Esophagus muscularis mucosa (tissue), 4 donors: ENCODE measurements at regions not wholly inside any gene's neighbourhood (a gene's known extent, or its start where the extent isn't known, plus 50 kb on each side); places are given as distances from the start of the nearest gene placed in this dataset.

Experiments
- DNase-seq: peaks from one replicate; pipeline ENCODE4 v3.0.0-alpha.2; 2017; ENCODE audit errors: extremely low spot score
- H3K27ac ChIP-seq, 4 donors: fragments of 200-600 bp; sonication (generic); replicated peaks in 1 of 4; 1 replicate in 3 of 4; 2 replicates in 1 of 4; pipeline ENCODE4 v1.5.1; 2016 to 2019; ENCODE audit warnings: mild to moderate bottlenecking in 1 of 4
- H3K27me3 ChIP-seq, 4 donors: fragments of 200-600 bp; sonication (generic); one replicate each; pipeline versions ENCODE4 v1.5.1 to v1.6.0; 2016 to 2019
- H3K36me3 ChIP-seq, 4 donors: fragments of 200-600 bp; sonication (generic); one replicate each; pipeline ENCODE4 v1.5.1; 2016 to 2019
- H3K4me1 ChIP-seq, 4 donors: fragments of 200-600 bp; sonication (generic); one replicate each; pipeline ENCODE4 v1.5.1; 2016 to 2019
- H3K4me3 ChIP-seq, 4 donors: fragments of 200-600 bp; sonication (generic); 1 replicate in 2 of 4; 2 replicates in 2 of 4; pipeline ENCODE4 v1.5.1; 2016 to 2019; ENCODE audit warnings: mild to moderate bottlenecking in 4 of 4, moderate library complexity in 1 of 4
- H3K9me3 ChIP-seq, 4 donors: fragments of 200-600 bp; sonication (generic); 1 replicate in 3 of 4; 2 replicates in 1 of 4; pipeline ENCODE4 v1.5.1; 2016 to 2019
- EP300 ChIP-seq: sonication (generic); formaldehyde crosslinking; IDR thresholded peaks from one replicate; pipeline ENCODE4 v1.6.1; 2017; ENCODE audit warnings: antibody characterized with exemption
- POLR2A ChIP-seq: fragments of 450-650 bp; IDR thresholded peaks from one replicate; pipeline ENCODE4 v1.6.1; 2017; ENCODE audit warnings: antibody characterized with exemption, moderate library complexity, mild to moderate bottlenecking, low read depth
- POLR2AphosphoS5 ChIP-seq, 2 donors: sonication (generic); formaldehyde crosslinking; IDR thresholded peaks; one replicate each; pipeline ENCODE4 v1.6.1; 2017; ENCODE audit warnings: antibody characterized with exemption in 2 of 2
- WGBS: methylation state at CpG from one replicate; pipeline ENCODE4 v1.1.5; 2018; 5-methylcytosine and 5-hydroxymethylcytosine counted together
- intact Hi-C: fragments of 100-400 bp; cut with DNase I; formaldehyde crosslinking; loops from one replicate; pipeline ENCODE4 v1.15.1; 2023
- TF ChIP-seq, protein P1 (sequence below), 3 experiments: fragments of 200-600 bp in 2 of 3; fragments of 450-650 bp in 1 of 3; sonication (generic) in 2 of 3; IDR thresholded peaks; one replicate each; pipeline ENCODE4 v1.5.1; 2017 to 2019; ENCODE audit warnings: antibody characterized with exemption in 3 of 3, mild to moderate bottlenecking in 2 of 3, moderate library complexity in 1 of 3

DNA sequence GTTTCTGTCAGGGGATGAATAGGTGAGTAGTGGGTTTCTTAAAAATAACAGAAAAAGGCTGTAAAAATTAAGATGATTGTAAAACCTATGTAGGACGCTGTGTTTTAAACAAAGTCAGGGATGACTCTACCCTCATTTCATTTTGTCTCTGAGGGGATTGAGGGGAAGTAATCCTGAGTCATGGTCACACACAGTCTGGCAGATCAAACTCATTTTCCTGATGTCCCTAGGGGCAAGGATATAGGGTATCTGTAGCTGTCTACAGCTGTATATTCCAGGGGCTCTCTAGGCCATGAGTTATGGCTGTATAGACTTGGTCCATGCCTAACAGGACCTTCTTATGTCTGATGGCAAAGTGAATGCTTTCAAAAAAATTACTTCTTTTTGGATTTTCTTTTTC is 421.1 kb downstream of the PDCD6IP start:
- intact Hi-C loops: no loop called here
- no peak overlapping the region for H3K4me3 ChIP-seq
- no peak for TF ChIP-seq POLR2A
- no peak for TF ChIP-seq EP300
- TF ChIP-seq, protein P1, sequence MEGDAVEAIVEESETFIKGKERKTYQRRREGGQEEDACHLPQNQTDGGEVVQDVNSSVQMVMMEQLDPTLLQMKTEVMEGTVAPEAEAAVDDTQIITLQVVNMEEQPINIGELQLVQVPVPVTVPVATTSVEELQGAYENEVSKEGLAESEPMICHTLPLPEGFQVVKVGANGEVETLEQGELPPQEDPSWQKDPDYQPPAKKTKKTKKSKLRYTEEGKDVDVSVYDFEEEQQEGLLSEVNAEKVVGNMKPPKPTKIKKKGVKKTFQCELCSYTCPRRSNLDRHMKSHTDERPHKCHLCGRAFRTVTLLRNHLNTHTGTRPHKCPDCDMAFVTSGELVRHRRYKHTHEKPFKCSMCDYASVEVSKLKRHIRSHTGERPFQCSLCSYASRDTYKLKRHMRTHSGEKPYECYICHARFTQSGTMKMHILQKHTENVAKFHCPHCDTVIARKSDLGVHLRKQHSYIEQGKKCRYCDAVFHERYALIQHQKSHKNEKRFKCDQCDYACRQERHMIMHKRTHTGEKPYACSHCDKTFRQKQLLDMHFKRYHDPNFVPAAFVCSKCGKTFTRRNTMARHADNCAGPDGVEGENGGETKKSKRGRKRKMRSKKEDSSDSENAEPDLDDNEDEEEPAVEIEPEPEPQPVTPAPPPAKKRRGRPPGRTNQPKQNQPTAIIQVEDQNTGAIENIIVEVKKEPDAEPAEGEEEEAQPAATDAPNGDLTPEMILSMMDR (IDR thresholded peaks at IDR 0.05): no peak
- no peak for TF ChIP-seq POLR2AphosphoS5 (IDR thresholded peaks at IDR 0.05)
- H3K9me3 ChIP-seq: no peaks in the 10 kb centered on the region
- H3K27ac ChIP-seq: no peak overlapping the region
- 94% methylated on average over 1 of the region's 1 CpG for WGBS
- no peaks in the 10 kb centered on the region for H3K27me3 ChIP-seq
- no peaks in the 10 kb centered on the region for H3K36me3 ChIP-seq
- H3K4me1 ChIP-seq: peaks cover 0 to 13% (median 4%) of the 10 kb centered on the region in 4 donors
- DNase-seq: no peak

DNA sequence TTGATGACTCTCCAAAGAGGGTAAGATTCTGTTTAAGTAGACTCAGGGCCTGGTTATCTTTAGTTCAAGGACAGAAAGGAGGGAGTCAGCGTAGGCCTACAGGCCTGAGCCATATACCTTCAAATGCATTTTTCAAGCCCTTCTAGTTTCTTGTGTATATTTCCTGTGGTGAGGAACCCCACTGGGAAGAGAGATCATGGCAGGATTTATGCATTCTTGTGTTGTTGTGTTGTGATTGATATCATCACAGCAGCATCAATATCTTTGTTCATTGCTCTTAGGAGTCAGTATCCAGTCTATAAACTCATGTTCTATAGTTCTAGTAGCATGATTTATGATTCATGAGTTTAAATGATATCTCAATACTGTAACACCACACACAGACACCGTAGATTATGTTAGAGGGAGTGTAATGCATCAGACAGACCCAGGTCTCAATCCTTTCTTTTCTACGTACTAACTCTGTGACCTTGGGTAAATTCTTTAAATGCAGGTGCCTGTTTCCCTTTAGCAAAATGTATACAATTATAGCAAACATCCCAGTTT is 427.5 kb downstream of the PDCD6IP start:
- intact Hi-C loops: no loop called here
- Histone ChIP-seq H3K27me3 (no peaks in the 10 kb centered on the region), H3K27ac (no peak overlapping the region), H3K9me3 (no peaks in the 10 kb centered on the region), H3K4me3 (no peak overlapping the region), H3K36me3 (no peaks in the 10 kb centered on the region), H3K4me1 (peaks cover 0 to 7% (median 0%) of the 10 kb centered on the region in 4 donors)
- TF ChIP-seq, protein P1 (IDR thresholded peaks at IDR 0.05): no peak
- TF ChIP-seq POLR2AphosphoS5 (IDR thresholded peaks at IDR 0.05): no peak
- TF ChIP-seq EP300: no peak
- no peak for TF ChIP-seq POLR2A
- DNase-seq: no peak
- WGBS: 80% methylated on average over 3 of the region's 3 CpGs

DNA sequence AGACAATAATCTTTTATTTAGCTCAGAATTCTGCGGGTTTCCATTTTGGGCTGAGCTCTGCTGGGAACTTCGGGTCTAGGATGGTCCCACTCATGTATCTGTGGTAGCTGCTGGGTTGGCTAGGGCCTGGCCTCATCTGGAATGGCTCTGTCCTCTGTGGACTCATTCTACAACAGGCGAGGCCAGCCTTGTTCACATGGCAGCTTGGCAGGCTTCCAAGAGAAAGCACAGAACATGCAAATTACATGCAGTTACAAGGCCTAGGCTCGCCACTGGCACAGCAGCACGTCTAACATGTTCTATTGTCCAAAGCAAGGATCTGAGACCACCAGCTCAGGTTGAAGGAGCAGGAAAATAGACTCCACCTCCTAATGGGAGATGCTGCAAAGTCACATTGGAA is 431.4 kb downstream of the PDCD6IP start:
- TF ChIP-seq, protein P1 (IDR thresholded peaks at IDR 0.05): no peak
- TF ChIP-seq POLR2AphosphoS5 (IDR thresholded peaks at IDR 0.05): no peak
- TF ChIP-seq EP300: no peak
- no peak for TF ChIP-seq POLR2A
- no peaks in the 10 kb centered on the region for H3K36me3 ChIP-seq
- no peak overlapping the region for H3K27ac ChIP-seq
- H3K4me1 ChIP-seq: peaks cover 0 to 5% (median 0%) of the 10 kb centered on the region in 4 donors
- H3K4me3 ChIP-seq: no peak overlapping the region
- intact Hi-C loops: no loop called here
- H3K27me3 ChIP-seq: no peaks in the 10 kb centered on the region
- no peaks in the 10 kb centered on the region for H3K9me3 ChIP-seq
- DNase-seq: no peak
- whole genome bisulfite sequencing: 77% methylated on average over 5 of the region's 5 CpGs

DNA sequence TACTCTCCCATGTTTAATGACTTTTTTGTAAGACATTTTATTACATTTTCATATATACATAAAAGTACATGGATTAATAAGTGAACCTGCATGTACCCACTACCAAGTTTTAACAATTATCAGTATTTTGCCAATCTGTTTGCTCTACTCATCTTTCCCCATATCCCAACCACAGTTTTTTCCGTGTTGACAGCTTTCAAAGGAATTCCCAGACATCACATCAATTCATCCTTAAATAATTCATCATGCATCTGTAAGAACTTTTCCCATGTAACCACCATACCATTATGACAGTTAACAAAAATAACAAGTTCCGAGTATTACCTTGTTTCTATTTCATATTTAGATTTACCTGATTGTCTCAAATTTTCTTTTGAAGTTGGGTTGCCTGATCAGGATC is 436.7 kb downstream of the PDCD6IP start:
- H3K4me3 ChIP-seq: no peak overlapping the region
- no peaks in the 10 kb centered on the region for H3K4me1 ChIP-seq
- no peaks in the 10 kb centered on the region for H3K9me3 ChIP-seq
- no peak overlapping the region for H3K27ac ChIP-seq
- H3K36me3 ChIP-seq: no peaks in the 10 kb centered on the region
- TF ChIP-seq, protein P1 (IDR thresholded peaks at IDR 0.05): no peak
- no peak for TF ChIP-seq POLR2A
- no peak for TF ChIP-seq POLR2AphosphoS5 (IDR thresholded peaks at IDR 0.05)
- TF ChIP-seq EP300: no peak
- 81% methylated on average over 2 of the region's 2 CpGs for WGBS
- H3K27me3 ChIP-seq: no peaks in the 10 kb centered on the region
- intact Hi-C loops: no loop called here
- DNase-seq: no peak

DNA sequence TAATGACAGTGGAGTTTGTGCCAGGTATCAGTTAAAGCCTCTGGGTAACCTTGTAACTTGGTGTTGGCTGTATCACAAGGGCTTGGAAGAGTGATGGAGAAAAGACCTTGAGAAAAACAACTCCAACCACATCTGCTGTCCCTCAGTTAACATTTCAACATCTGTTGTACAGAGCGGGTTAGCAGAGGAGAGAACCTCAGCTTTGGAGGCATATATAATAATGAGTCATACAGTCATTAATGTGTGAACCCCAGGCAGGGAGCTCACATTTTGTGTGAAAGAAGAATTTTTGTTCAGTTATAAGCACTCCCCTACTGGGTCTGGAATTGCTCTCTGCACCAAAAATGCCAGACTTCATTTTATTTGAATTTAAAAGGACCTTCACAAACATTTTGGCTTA is 439.5 kb downstream of the PDCD6IP start:
- WGBS: 36% methylated on average over 1 of the region's 1 CpG
- intact Hi-C loops: no loop called here
- Histone ChIP-seq H3K27ac (no peak overlapping the region), H3K36me3 (no peaks in the 10 kb centered on the region), H3K27me3 (no peaks in the 10 kb centered on the region), H3K4me1 (no peaks in the 10 kb centered on the region), H3K4me3 (no peak overlapping the region), H3K9me3 (no peaks in the 10 kb centered on the region)
- no peak for DNase-seq
- TF ChIP-seq POLR2A (no peak), POLR2AphosphoS5 (IDR thresholded peaks at IDR 0.05) (no peak), EP300 (no peak)
- TF ChIP-seq, protein P1 (IDR thresholded peaks at IDR 0.05): no peak
